HepG2 (cell line): ENCODE measurements at regions not wholly inside any gene's neighbourhood (a gene's known extent, or its start where the extent isn't known, plus 50 kb on each side); places are given as distances from the start of the nearest gene placed in this dataset.

ENCODE experiments used
- CBX2 ChIP-seq, 2 experiments: fragments of 200-600 bp in 1 of 2; sonication (generic); formaldehyde crosslinking in 1 of 2; IDR thresholded peaks; 2 replicates each; pipeline versions ENCODE4 v1.7.0 to v1.8.1; 2018 to 2022; ENCODE audit warnings: low read depth in 2 of 2, low read length in 1 of 2, mild to moderate bottlenecking in 1 of 2, missing genetic modification reagents in 1 of 2
- HDAC6 ChIP-seq: fragments of 200-600 bp; sonication (generic); IDR thresholded peaks from 2 replicates; pipeline ENCODE4 v1.7.0; 2017; ENCODE audit warnings: mild to moderate bottlenecking, antibody characterized with exemption, low read length, low read depth
- KAT2B ChIP-seq: fragments of 150-350 bp; IDR thresholded peaks from 2 replicates; pipeline ENCODE4 v1.6.1; 2014; ENCODE audit warnings: low read depth, low read length, borderline replicate concordance
- LBX2 ChIP-seq: sonication (generic); formaldehyde crosslinking; IDR thresholded peaks from 2 replicates; pipeline ENCODE4 v1.5.0; 2020; ENCODE audit warnings: missing genetic modification reagents, mild to moderate bottlenecking, borderline replicate concordance
- U2AF2 ChIP-seq: fragments of 200-400 bp; formaldehyde crosslinking; IDR thresholded peaks from 2 replicates; pipeline ENCODE4 v1.6.1; 2017; ENCODE audit warnings: low read depth, mild to moderate bottlenecking, low read length
- ZNF775 ChIP-seq: sonication (generic); formaldehyde crosslinking; IDR thresholded peaks from 2 replicates; pipeline ENCODE4 v1.4.0; 2020; ENCODE audit warnings: missing genetic modification reagents, mild to moderate bottlenecking, moderate library complexity, borderline replicate concordance

GRCh38 chr1:87212431-87213134, 116.1 kb upstream of the LMO4 start:
- TF ChIP-seq CBX2 (IDR thresholded peaks at IDR 0.05; ENCODE audit: low read depth, low read length) (no peak), CBX2 (CRISPR knock-in tag; IDR thresholded peaks at IDR 0.05; ENCODE audit: low read depth) (no peak), HDAC6 (no peak), LBX2 (CRISPR knock-in tag) (no peak), U2AF2 (no peak), ZNF775 (CRISPR knock-in tag) (no peak), KAT2B (no peak)
